ENCODE measurements at regions not wholly inside any gene's neighbourhood (a gene's known extent, or its start where the extent isn't known, plus 50 kb on each side); places are given as distances from the start of the nearest gene placed in this dataset.

DNA sequence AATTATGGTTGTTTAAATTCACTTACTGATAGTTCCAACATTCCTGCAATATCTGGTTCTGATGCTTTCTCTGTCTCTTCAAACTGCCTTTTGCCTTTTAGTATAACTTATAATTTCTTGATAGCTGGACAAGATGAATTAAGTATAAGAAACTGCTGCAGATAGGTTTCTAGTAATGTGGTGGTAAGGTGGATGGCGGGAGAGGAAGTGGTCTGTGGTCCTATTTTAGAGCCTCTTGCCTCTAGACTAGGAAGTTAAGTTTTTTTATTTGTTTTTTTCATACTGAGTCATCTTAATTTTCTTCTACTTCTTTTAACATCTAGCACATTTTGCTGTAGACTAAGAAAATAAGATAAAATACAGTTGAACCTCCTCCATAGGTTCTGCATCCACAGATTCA is 310.0 kb downstream of the SLITRK2 start:
- Histone ChIP-seq H3K9me3 (ENCODE audit: insufficient read depth, low read depth) (no peaks in the 10 kb centered on the region), H3K27ac (no peak overlapping the region), H4K20me1 (ENCODE audit: insufficient read depth) (no peaks in the 10 kb centered on the region), H3K4me2 (no peak overlapping the region), H3K79me2 (ENCODE audit: low read depth) (no peaks in the 10 kb centered on the region), H3K4me1 (replicated peaks; ENCODE audit: insufficient read depth) (no peaks in the 10 kb centered on the region), H2AFZ (no peak overlapping the region), H3K4me3 (no peak overlapping the region), H3K36me3 (ENCODE audit: low read depth) (no peaks in the 10 kb centered on the region), H3K27me3 (ENCODE audit: insufficient read depth, low read depth) (no peaks in the 10 kb centered on the region), H3K9me2 (ENCODE audit: insufficient read depth) (no peaks in the 10 kb centered on the region), H3F3A (ENCODE audit: insufficient read depth, low read depth) (no peaks in the 10 kb centered on the region)
- POLR2A ChIA-PET (ENCODE audit: unreplicated experiment), result no interaction called here
- intact Hi-C loops (cut with micrococcal nuclease; ENCODE audit: unreplicated experiment), result no loop called here
- CTCF ChIA-PET, result no interaction called here
- BruUV-seq (replicated peaks), result no TSS peak
- no peak for DNase-seq
- no peak for TF ChIP-seq EZH2 (IDR thresholded peaks at IDR 0.05; ENCODE audit: low read depth)
- TF ChIP-seq, protein P1, sequence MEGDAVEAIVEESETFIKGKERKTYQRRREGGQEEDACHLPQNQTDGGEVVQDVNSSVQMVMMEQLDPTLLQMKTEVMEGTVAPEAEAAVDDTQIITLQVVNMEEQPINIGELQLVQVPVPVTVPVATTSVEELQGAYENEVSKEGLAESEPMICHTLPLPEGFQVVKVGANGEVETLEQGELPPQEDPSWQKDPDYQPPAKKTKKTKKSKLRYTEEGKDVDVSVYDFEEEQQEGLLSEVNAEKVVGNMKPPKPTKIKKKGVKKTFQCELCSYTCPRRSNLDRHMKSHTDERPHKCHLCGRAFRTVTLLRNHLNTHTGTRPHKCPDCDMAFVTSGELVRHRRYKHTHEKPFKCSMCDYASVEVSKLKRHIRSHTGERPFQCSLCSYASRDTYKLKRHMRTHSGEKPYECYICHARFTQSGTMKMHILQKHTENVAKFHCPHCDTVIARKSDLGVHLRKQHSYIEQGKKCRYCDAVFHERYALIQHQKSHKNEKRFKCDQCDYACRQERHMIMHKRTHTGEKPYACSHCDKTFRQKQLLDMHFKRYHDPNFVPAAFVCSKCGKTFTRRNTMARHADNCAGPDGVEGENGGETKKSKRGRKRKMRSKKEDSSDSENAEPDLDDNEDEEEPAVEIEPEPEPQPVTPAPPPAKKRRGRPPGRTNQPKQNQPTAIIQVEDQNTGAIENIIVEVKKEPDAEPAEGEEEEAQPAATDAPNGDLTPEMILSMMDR (conservative IDR thresholded peaks at IDR 0.05), result no peak

DNA sequence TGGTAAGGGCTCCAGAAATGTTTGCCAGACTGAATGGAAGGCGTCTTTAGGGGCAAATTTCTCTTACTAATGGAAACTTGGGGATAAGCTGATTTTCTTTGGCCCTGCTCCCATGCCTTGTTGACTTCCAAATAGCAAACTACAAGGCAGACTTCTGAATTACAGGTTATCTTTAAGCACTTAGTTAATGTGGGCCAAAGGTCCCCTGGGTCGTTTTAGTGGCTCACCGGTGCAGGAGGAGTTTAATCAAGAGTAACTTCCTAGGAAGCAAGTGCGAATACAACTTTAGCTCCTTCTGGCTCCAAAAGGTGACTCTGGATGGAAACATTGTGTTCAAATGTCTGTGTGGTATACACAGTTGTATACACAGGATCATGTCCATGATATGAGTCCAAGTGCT is 323.6 kb downstream of the SLITRK2 start:
- Histone ChIP-seq H3K27me3 (ENCODE audit: insufficient read depth, low read depth) (no peaks in the 10 kb centered on the region), H2AFZ (no peak overlapping the region), H3K9me2 (ENCODE audit: insufficient read depth) (no peaks in the 10 kb centered on the region), H3K4me1 (replicated peaks; ENCODE audit: insufficient read depth) (no peaks in the 10 kb centered on the region), H3K36me3 (ENCODE audit: low read depth) (no peaks in the 10 kb centered on the region), H3K9me3 (ENCODE audit: insufficient read depth, low read depth) (no peaks in the 10 kb centered on the region), H3K79me2 (ENCODE audit: low read depth) (no peaks in the 10 kb centered on the region), H3K4me3 (no peak overlapping the region), H3K27ac (no peak overlapping the region), H3K4me2 (no peak overlapping the region), H3F3A (ENCODE audit: insufficient read depth, low read depth) (no peaks in the 10 kb centered on the region), H4K20me1 (ENCODE audit: insufficient read depth) (no peaks in the 10 kb centered on the region; the same call in 1 of the 2 replicates)
- intact Hi-C loops (cut with micrococcal nuclease; ENCODE audit: unreplicated experiment), result no loop called here
- POLR2A ChIA-PET (ENCODE audit: unreplicated experiment), result no interaction called here
- no TSS peak for BruUV-seq (replicated peaks)
- no peak for TF ChIP-seq EZH2 (IDR thresholded peaks at IDR 0.05; ENCODE audit: low read depth)
- TF ChIP-seq, protein P1 (conservative IDR thresholded peaks at IDR 0.05), result no peak
- CTCF ChIA-PET, result no interaction called here
- no peak for DNase-seq

DNA sequence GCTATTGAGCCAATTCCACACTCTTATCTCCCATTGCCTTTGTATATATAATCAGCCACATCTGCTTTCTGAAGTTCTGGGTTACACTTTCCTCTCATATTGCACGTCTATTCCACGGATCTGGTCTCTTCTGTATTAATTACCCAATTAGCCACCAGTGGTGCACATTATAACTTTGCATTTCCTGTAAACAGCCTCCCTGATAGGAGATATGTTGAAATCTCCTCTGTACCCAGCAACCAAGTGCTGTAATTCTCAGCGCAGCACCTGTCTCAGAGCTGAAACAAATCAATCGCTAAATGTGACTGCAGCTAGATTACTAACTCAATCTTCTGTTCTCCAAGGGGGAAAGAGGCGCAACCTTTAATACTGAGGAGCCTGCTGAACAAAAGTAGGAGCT is 326.4 kb downstream of the SLITRK2 start:
- Histone ChIP-seq H3K27me3 (ENCODE audit: insufficient read depth, low read depth) (no peaks in the 10 kb centered on the region), H3K4me1 (replicated peaks; ENCODE audit: insufficient read depth) (no peaks in the 10 kb centered on the region), H2AFZ (no peak overlapping the region), H3F3A (ENCODE audit: insufficient read depth, low read depth) (no peaks in the 10 kb centered on the region), H3K9me2 (ENCODE audit: insufficient read depth) (no peaks in the 10 kb centered on the region), H4K20me1 (ENCODE audit: insufficient read depth) (no peaks in the 10 kb centered on the region; the same call in 1 of the 2 replicates), H3K4me3 (no peak overlapping the region), H3K36me3 (ENCODE audit: low read depth) (no peaks in the 10 kb centered on the region), H3K9me3 (ENCODE audit: insufficient read depth, low read depth) (no peaks in the 10 kb centered on the region), H3K27ac (no peak overlapping the region), H3K79me2 (ENCODE audit: low read depth) (no peaks in the 10 kb centered on the region), H3K4me2 (no peak overlapping the region)
- CTCF ChIA-PET, result no interaction called here
- POLR2A ChIA-PET (ENCODE audit: unreplicated experiment), result no interaction called here
- DNase-seq, result no peak
- TF ChIP-seq EZH2 (IDR thresholded peaks at IDR 0.05; ENCODE audit: low read depth), result no peak
- TF ChIP-seq, protein P1 (conservative IDR thresholded peaks at IDR 0.05), result no peak
- intact Hi-C loops (cut with micrococcal nuclease; ENCODE audit: unreplicated experiment), result no loop called here
- no TSS peak for BruUV-seq (replicated peaks)

All from PC-9 (cell line).